ENCODE measurements at regions not wholly inside any gene's neighbourhood (a gene's known extent, or its start where the extent isn't known, plus 50 kb on each side); places are given as distances from the start of the nearest gene placed in this dataset.

GRCh38 chr10:118955531-118955930 lies 74.0 kb upstream of the NANOS1 start (continued):
- TF ChIP-seq REST (IDR thresholded peaks at IDR 0.05; ENCODE audit: low read depth, low read length) (no peak), SIN3A (IDR thresholded peaks at IDR 0.05; ENCODE audit: borderline replicate concordance, low read depth, low read length) (no peak), EZH2phosphoT487 (IDR thresholded peaks at IDR 0.05; ENCODE audit: borderline replicate concordance, low read depth) (no peak), MEF2A (IDR thresholded peaks at IDR 0.05; ENCODE audit: borderline replicate concordance, low read depth) (no peak), ELF1 (IDR thresholded peaks at IDR 0.05) (no peak)

- TF ChIP-seq NFIC (IDR thresholded peaks at IDR 0.05; ENCODE audit: borderline replicate concordance) (no peak), RXRA (IDR thresholded peaks at IDR 0.05; ENCODE audit: borderline replicate concordance, low read depth) (no peak), TCF12 (IDR thresholded peaks at IDR 0.05) (no peak), RFX5 (IDR thresholded peaks at IDR 0.05; ENCODE audit: low read length) (no peak), GABPA (IDR thresholded peaks at IDR 0.05; ENCODE audit: low read depth) (no peak), MXI1 (IDR thresholded peaks at IDR 0.05; ENCODE audit: low read depth, low read length) (no peak), SIN3A (IDR thresholded peaks at IDR 0.05; ENCODE audit: borderline replicate concordance, low read depth, low read length) (no peak), NRF1 (IDR thresholded peaks at IDR 0.05; ENCODE audit: low read depth, low read length) (no peak), FOXM1 (IDR thresholded peaks at IDR 0.05; ENCODE audit: low read depth) (no peak)
- Histone ChIP-seq H2AFZ (ENCODE audit: low read depth) (no peak overlapping the region), H3K27ac (ENCODE audit: low read depth in 2 of 2, low read length in 1 of 2) (no peak overlapping the region), H4K20me1 (ENCODE audit: insufficient read depth) (no peaks in the 10 kb centered on the region), H3K4me1 (ENCODE audit: control insufficient read depth in 1 of 2, insufficient read depth in 2 of 2, low read depth in 1 of 2, low read length in 1 of 2) (peaks cover 5 to 9% of the 10 kb centered on the region in 2 experiments; a peak in 1 of 4 replicates), H3F3A (replicated peaks; ENCODE audit: insufficient read depth) (no peaks in the 10 kb centered on the region), H3K4me3 (ENCODE audit: low read depth in 2 of 2, low read length in 1 of 2) (no peak overlapping the region), H3K9ac (no peak overlapping the region), H3K27me3 (ENCODE audit: insufficient read depth) (no peaks in the 10 kb centered on the region; the same call in 1 of the 2 replicates), H3K9me2 (no peaks in the 10 kb centered on the region), H3K9me3 (no peaks in the 10 kb centered on the region), H3K79me2 (ENCODE audit: insufficient read depth) (no peaks in the 10 kb centered on the region), H3K4me2 (no peak overlapping the region), H3K36me3 (replicated peaks in 1 of 2; ENCODE audit: control insufficient read depth in 1 of 2, insufficient read depth in 2 of 2, low read length in 1 of 2) (no peaks in the 10 kb centered on the region)
- ChIA-PET POLR2A (no interaction called here), CTCF (interaction anchor here (0.6 kb wide), 1 partner anchor 588 kb away, joined by 4 read pairs; no protein-coding TSS in a partner anchor)
- WGBS (ENCODE audit: low lambda C conversion rate), result 76% methylated on average over 4 of the region's 4 CpGs
- no peak for DNase-seq
These were observed 73.3 kb upstream of the NANOS1 start for GRCh38 chr10:118955951-118956801.
